ENCODE measurements at regions not wholly inside any gene's neighbourhood (a gene's known extent, or its start where the extent isn't known, plus 50 kb on each side); places are given as distances from the start of the nearest gene placed in this dataset.

DNA sequence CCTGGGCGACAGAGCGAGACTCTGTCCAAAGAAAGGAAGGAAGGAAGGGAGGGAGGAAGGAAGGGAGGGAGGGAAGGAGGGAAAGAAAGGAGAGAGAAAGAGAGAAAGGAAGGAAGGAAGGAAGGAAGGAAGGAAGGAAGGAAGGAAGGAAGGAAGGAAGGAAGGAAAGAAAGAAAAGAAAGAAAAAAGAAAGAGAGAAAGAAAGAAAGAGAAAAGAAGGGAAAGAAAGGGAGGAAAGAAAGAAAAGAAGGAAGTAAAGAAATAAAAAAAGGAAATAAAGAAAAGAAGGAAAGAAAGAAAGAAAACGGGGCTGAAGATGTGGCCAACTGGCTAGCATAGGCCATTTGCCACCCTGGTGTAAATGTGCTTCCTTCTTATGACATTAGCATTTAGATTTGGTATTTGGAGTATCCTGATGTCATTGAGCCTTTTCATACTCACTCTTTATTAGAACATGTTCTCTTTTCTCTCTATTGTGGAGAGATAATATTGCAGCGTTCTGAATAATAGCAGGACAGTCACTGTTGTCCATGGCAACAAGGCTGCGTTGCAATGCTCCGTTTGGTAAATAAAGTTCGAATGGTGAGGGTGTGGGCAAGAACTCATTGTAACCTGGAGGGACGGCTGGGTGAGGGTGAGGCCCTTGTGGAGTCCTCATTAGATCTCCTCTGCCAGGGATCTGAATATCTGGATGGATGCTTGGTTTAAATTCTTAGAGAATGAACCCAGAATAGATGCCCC is 173.9 kb upstream of the UBL3 start:
- ChIA-PET CTCF (no interaction called here), POLR2A (no interaction called here)
- TF ChIP-seq, protein P1, sequence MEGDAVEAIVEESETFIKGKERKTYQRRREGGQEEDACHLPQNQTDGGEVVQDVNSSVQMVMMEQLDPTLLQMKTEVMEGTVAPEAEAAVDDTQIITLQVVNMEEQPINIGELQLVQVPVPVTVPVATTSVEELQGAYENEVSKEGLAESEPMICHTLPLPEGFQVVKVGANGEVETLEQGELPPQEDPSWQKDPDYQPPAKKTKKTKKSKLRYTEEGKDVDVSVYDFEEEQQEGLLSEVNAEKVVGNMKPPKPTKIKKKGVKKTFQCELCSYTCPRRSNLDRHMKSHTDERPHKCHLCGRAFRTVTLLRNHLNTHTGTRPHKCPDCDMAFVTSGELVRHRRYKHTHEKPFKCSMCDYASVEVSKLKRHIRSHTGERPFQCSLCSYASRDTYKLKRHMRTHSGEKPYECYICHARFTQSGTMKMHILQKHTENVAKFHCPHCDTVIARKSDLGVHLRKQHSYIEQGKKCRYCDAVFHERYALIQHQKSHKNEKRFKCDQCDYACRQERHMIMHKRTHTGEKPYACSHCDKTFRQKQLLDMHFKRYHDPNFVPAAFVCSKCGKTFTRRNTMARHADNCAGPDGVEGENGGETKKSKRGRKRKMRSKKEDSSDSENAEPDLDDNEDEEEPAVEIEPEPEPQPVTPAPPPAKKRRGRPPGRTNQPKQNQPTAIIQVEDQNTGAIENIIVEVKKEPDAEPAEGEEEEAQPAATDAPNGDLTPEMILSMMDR (IDR thresholded peaks at IDR 0.05; ENCODE audit: control extremely low read depth, extremely low read depth, low read depth, missing control alignments) = no peak
- DNase-seq (ENCODE audit: extremely low spot score) = no peak

DNA sequence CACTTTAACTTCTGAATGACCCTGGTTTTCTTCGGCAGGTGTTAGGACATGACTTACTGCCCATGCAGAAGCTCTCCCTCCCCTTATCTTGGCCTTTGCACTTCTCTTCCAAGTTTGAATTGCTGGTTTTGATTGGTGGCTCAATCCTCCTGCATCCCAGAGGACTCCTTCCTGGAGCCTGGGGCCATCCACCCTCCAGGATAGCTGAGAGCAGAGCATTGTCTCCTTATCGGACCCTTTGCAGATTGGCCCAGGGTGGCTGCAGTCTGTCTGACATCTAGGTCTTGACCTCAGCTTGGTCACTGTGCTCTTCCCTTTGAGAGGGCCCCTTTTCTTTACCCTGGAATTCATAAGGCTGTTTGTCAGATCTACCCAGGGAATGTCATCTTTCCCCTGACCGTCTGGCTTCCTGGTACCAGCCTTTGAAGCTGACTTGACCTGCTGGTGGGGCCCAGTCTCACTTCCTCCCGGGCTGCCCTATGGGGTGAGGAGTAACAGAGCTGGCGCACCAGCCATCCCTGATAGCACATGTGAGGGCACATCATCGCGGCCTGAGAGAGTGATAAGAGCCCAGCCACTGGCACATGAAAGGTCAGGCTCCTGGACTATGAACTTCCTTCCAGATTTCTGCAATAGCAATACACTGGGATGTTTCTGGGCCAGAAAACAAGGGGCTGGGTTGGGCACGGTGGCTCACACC is 172.9 kb upstream of the UBL3 start:
- DNase-seq (ENCODE audit: extremely low spot score) = no peak
- ChIA-PET POLR2A (no interaction called here), CTCF (no interaction called here)
- TF ChIP-seq, protein P1 (IDR thresholded peaks at IDR 0.05; ENCODE audit: control extremely low read depth, extremely low read depth, low read depth, missing control alignments) = no peak

DNA sequence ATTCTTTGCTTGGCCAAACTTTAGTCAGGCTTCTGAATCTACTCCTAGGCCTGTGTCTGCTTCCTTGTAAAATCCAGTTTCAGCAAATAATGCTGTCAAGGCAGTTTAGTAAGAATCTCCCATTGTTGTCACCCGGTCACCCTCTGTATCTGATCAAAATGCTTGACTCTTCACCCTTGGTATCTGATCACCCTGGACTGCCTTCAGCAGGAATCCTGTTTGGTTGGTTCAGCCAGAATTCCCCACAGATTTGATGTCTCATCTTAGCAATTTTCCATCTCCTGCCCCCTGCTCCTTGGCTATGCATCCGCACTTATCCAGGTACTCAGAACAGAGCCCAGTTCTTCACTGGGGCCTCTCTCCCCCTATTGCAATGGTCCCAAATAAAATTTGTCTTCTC is 172.4 kb upstream of the UBL3 start:
- DNase-seq (ENCODE audit: extremely low spot score) = no peak
- ChIA-PET POLR2A (no interaction called here), CTCF (no interaction called here)
- TF ChIP-seq, protein P1 (IDR thresholded peaks at IDR 0.05; ENCODE audit: control extremely low read depth, extremely low read depth, low read depth, missing control alignments) = no peak

DNA sequence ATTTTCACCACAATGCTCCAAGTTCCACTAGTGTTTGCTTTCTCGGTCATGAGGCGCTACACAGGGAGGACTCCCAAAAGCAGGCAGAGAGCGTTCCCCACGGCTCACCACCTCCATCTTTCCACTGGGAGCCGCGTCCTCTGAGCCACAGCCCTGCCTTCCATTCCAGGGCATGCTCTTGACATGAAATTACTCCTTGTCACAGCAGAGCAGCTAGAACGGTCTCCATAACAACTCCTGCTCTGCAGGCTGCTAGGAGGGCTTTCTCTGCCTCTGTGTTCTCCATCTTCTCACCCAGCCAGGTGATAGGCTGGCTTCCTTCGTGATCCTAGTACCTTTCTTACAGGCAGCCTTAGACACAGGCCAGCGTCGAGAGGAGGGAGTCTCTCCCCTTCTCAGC is 171.8 kb upstream of the UBL3 start:
- ChIA-PET POLR2A (no interaction called here), CTCF (no interaction called here)
- DNase-seq (ENCODE audit: extremely low spot score) = no peak
- TF ChIP-seq, protein P1 (IDR thresholded peaks at IDR 0.05; ENCODE audit: control extremely low read depth, extremely low read depth, low read depth, missing control alignments) = no peak

DNA sequence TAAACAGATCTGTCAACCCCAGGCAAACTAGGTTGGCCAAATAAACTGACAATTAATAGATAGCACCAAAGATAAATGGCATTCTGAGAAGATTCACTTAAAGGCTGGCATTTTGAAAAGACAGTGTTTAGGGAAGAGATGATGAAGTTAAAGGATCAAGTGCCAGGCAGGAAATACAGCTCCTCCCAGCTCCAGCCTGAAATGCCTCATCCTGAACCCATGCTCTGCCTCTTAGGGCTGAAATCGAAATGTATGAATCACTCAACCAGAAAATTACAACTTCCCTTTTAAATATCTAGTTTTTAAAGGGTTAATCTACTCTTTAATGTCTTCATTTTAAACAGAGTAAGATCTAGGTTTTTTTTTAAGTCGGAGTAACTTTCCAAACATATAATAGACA is 171.2 kb upstream of the UBL3 start:
- DNase-seq (ENCODE audit: extremely low spot score) = no peak
- TF ChIP-seq, protein P1 (IDR thresholded peaks at IDR 0.05; ENCODE audit: control extremely low read depth, extremely low read depth, low read depth, missing control alignments) = no peak
- ChIA-PET CTCF (no interaction called here), POLR2A (no interaction called here)

DNA sequence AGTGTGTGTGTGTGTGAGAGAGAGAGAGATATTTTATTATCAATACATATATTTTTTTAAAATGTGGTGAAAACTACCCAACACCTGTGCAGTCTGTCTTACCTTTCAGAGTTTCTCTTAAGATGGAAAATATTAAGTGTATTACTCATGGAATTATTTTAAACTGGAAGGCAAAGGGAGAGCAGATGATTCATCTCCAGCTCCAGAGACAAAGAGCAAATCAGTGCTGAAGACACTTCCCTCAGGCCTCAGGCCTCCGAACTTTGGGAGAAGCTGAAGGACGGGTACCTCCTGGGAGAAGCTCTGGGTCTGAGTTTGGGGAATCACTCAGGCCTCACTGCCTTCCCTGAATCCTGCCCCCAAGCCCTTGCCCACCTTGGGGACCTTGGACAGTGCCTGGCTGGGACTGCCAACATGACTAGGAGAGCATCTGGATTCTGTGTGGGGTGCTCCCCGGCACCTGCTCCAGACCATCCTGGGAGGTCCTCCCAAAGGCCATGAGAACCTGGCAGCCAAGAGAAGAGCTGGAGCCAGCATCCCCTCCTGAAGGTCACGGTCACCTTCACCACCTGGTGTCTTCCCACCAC is 170.4 kb upstream of the UBL3 start:
- DNase-seq (ENCODE audit: extremely low spot score) = no peak
- POLR2A ChIA-PET = interaction anchor here (0.6 kb wide), 1 partner anchor 1139 kb away, joined by 3 read pairs; no protein-coding TSS in a partner anchor
- TF ChIP-seq, protein P1 (IDR thresholded peaks at IDR 0.05; ENCODE audit: control extremely low read depth, extremely low read depth, low read depth, missing control alignments) = no peak
- CTCF ChIA-PET = interaction anchor here (1.0 kb wide), 1 partner anchor 8 kb away, joined by 3 read pairs; no protein-coding TSS in a partner anchor
